KBM-7 (cell line): ENCODE measurements at regions not wholly inside any gene's neighbourhood (a gene's known extent, or its start where the extent isn't known, plus 50 kb on each side); places are given as distances from the start of the nearest gene placed in this dataset.
"Not testable (repeated sequence)": the region's sequence is repeated elsewhere in the genome, so short reads cannot be mapped to it uniquely, and the experiment has no call there.

Experiments
- DNase-seq: peaks from one replicate; pipeline ENCODE4 v3.0.0-alpha.2; 2015
- in situ Hi-C: fragments of 300-500 bp; cut with MboI; formaldehyde crosslinking; loops from 2 replicates; pipeline ENCODE4 v1.14.3; 2020; ENCODE audit warnings: low sequenced_read_pairs, low pct_unique_long_range_greater_than_20kb, mixed read lengths

DNA sequence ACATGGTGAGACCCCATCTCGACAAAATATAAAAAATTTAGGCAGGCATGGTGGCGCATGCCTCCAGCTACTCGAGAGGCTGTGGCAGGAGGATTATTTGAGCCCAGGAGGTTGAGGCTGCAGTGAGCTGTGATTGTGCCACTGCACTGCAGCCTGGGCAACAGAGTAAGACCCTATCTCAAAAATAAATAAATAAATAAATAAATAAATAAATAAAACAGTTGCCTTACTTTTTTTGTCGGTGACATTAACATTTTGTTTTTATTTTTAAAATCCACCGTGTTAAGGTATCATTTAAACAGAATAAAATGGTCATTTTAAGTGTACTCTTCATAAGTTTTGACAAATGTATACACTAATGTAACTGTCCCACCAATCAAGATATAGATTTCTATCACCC is 57.0 kb downstream of the RASL11A start:
- in situ Hi-C loops, result no loop called here
- DNase-seq, result no peak

DNA sequence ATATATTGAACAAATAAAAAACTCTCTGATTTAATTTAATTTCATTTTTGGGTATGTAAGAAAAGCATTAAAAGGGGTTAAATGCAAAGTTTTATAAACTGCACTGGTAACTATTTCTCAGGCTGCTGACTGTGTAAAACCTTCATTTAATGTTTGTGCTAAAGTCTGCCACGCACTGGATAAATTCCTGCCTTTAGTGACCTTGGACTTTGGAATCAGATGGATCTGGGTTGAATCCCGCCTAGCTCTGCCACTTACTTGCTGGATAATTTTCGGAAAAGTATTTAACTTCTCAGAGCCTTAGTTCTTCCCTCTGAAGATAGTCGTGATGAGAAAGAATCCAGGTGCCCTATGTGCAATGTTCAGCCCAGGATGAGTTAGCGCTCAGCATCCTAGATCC is 58.6 kb downstream of the RASL11A start:
- in situ Hi-C loops, result no loop called here
- DNase-seq, result no peak

DNA sequence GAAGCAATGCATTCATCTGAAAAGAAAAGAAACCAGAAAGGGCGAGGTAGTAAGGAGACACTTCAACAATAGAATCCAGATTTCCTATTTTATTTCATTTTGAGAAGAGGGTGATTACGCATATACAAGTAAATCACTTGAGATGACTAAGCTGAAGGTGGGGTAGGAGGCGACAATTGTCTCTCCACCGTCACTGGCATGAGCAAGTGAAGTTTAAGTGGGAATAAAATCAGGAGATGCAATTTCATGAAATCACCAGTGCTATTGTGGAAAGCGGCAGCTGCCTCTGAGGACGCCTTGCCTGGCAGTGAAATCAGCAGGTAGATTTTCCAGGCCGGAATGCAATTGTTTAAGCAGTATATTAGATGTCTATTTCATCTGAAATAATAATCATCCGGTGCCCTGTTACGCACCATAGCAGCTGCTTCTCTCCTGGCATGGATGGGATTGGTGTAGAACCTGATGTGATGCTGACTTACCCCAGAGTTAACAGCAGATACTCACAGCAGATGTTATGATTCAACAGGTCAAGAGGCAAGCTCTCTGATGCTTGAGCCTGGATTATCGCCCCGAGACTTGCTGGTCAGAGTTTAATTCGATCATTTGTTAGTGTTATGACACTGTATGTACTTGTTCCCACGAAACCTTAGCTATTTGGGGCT is 64.3 kb downstream of the RASL11A start:
- in situ Hi-C loops, result no loop called here
- DNase-seq, result no peak

DNA sequence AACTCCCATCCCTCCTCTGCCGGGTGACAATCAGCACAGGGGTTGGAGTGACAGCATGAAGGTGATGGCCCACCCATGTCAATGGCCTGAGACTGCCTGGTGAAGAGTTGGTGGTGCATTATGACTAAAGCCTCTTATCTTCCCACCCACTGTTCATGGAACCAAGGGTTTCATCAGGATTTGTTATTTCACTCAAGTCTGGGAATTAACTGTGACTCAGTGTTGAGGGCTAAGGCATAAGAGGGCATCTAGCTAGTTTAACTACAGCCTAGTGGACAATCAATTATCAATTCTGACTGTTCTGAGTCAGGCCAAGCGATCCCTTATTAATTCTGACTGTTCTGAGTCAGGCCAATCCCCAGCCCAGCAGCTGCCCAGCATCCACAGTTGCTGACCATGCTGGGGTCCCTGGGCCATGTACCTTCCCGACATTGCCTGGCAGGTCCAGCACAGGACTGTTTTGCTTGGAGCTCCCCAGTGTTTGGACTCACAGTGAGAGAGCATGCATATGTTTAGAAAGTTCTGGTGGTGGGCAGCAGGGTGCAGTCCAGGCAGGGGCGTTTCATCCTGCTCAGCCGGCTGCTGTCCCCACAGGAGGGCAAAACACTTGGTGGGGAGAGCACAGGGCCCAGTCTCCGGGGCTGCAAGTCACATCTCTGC is 65.5 kb downstream of the RASL11A start:
- in situ Hi-C loops, result no loop called here
- no peak for DNase-seq

DNA sequence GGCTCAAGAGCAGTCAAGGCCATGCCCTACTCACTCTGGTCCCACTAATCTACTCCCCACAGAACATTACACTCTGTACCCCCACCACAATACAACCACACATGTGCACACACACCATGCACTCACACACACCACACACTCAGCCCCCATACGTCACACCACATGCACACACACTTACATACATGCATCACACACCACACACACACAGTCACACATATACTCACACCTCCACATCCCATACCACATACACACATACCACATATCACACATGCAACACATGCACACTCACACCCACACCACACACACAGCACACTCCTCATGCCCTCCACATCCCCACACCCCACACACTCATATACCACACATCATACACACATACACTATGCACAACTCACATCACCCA is 67.6 kb downstream of the RASL11A start:
- no peak for DNase-seq
- in situ Hi-C loops, result no loop called here

DNA sequence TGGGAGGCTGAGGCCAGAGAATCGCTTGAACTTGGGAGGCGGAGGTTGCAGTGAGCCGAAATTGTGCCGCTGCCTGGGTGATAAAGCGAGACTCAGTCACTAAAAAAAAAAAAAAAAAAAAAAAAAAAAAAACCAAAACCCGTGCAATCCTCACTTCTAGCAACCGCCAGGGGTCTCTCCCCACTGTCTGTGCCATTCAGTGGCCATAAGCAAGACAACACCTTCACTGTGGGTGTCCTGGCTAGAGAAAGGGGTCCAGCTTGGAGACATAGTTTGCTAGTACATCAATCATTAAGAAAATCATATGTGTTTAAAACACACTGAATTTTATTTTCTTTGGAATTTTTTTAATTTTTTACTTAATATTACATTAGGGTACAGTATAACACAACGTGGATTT is 68.2 kb downstream of the RASL11A start:
- no peak for DNase-seq

DNA sequence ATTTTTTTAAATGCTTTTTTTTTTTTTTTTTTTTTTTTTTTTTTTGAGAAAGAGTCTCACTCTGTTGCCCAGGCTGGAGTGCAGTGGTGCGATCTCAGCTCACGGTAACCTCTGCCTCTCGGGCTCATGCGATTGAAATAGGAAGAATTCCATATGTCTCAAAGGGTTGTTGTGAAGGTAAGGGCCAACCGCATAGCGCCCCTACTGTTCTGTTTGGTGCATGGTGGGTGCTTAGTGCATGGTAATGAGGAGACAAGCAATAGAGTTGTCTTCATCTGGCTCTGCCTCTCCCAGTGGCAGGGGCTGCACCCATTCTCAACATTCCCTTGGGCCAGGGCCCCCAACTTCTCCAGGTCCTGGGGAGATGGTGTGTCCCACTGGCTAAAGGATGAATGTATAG is 68.7 kb downstream of the RASL11A start:
- in situ Hi-C loops, result no loop called here
- peak; percentile 85 for DNase-seq

More for the DNA sequence above, 68.2 kb downstream of the RASL11A start:
- in situ Hi-C loops, result no loop called here

DNA sequence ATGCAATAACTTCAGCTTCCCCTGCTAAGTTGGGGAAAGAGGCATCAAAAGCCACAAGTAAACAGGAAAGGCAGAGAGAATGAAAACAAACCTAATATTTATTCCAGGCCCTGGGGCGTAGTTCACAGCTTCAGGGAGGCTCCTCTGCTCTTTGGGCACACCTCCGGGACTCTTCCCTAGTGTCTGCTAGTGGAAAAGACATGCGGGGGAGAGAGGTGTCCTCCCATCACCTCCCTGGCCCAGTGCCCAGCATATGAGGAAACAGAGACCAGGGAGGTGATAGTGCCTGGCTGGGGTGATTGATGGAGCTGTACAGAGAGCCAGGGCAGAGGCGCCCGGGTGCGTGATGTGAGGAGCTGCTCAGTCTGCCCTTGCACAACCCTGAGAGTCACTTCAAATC is 71.0 kb downstream of the RASL11A start:
- peak; percentile 43 for DNase-seq
- in situ Hi-C loops, result loop anchor here (10.0 kb wide), 1 partner anchor 367 kb away; no protein-coding TSS in a partner anchor

DNA sequence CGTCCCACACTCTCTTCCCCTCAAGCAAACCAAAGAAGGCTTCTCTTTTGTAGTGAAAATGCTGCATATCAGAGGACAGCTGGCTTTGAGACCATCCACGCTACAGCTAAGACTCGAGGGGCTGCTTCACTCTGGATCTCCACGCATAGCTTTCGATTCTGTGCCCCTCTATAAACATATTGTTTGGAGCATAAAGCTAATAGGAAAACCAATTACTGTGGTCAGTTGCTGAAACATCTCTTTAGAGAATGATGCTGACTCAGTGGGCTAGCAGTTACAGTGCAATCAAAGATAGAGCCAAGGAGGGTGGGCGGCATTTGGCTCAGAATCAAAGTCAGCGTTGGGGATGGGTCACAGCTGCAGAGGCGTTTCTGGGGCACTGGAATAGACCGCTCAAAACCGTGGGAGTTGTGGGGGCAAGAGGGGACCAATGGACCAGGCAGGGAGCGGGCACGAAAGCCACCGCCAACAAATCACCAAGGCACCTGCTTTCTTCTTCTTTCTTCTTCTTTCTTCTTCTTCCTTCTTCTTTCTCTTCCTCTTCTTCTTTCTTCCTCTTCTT is 76.7 kb downstream of the RASL11A start:
- DNase-seq, result no peak
- in situ Hi-C loops, result loop anchor here (10.0 kb wide), 1 partner anchor 372 kb away; no protein-coding TSS in a partner anchor

DNA sequence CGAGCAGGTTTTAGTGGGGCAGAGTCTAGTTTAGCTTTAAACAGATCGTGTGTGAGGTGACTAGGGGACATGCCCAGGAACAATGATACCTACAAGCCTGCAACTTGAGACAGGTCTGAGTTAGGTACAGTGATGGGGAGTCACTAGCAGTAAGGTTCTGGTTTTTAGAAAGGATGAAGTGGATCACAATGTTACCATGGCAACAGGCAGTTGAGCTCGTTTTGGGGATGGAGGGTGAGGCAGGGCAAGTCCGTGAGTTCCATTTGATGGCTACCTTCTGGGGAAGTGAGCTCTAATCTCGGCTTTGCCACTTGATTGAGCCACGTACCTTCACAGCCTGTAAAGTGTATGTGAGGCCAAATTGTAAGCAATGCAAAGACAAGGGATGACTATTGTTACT is 76.0 kb upstream of the GTF3A start:
- no peak for DNase-seq
- in situ Hi-C loops, result loop anchor here (10.0 kb wide), 1 partner anchor 374 kb away; no protein-coding TSS in a partner anchor

DNA sequence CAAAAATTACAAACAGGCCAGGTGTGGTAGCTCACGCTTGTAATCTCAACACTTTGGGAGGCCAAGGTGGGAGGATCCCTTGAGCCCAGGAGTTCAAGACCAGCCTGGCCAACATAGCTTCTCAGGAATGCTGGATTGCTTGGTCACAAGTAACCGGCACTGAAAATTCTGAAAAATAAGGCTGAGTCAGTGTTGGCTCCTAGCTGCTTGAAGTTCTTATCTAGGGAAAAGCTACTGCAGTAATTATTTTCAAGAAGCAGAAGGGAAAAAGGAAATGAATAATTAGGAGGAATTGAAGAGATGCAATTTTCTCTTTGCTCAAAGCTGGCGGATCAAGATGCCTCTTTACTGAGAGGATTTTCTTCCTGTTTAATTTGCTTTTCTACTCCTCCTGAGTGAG is 75.0 kb upstream of the GTF3A start:
- in situ Hi-C loops, result loop anchor here (10.0 kb wide), 1 partner anchor 375 kb away; no protein-coding TSS in a partner anchor
- peak; percentile 42 for DNase-seq

DNA sequence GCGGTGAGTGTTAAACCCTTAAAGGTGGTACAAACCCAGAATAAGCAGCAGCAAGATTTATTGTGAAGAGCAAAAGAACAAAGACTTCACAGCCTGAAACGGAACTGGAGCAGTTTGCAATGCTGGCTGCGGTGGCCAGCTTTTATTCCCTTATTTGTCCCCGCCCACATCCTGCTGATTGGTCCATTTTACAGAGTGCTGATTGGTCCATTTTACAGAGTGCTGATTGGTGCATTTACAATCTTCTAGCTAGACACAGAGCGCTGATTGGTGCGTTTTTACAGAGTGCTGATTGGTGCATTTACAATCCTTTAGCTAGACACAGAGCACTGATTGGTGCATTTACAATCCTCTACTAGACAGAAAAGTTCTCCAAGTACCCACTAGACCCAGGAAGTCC is 73.6 kb upstream of the GTF3A start:
- in situ Hi-C loops, DNase-seq: not testable (repeated sequence)

DNA sequence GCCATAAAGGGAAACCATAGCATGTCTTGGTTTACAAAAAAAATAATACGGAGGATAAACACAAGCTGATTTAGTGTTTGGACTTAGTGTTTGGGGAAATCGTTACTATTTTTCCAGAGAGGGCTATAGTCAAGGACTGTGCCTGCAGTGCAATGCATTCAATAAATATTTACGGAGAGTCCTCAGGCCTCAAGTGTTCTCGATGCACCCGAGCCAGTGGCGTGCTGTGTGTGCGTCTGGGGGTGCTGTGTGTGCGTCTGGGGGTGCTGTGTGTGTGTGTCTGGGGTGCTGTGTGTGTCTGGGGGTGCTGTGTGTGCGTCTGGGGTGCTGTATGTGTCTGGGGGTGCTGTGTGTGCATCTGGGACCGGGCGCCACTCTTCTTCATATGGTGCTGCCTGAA is 71.7 kb upstream of the GTF3A start:
- in situ Hi-C loops, result no loop called here
- no peak for DNase-seq

DNA sequence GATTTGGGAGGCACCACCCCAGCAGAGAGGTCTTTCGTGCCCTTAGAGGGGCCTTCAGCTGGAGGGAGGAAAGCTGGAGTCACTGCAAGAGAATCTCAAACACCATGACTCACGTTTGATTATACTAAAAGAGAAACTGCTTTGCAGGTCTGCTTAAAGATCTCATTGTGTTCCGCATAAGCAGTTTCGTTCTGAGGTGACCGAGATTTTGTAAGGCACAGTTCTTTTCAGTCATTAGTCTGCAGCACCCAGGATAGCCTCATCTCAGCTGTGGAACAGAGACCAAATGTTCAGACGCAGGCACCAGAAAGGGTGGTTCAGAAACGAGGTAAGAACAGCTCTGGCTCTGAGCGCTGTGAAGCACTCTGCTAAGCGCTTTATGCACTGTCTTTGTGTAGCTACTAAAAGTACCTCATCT is 71.2 kb upstream of the GTF3A start:
- no peak for DNase-seq
- in situ Hi-C loops, result no loop called here

DNA sequence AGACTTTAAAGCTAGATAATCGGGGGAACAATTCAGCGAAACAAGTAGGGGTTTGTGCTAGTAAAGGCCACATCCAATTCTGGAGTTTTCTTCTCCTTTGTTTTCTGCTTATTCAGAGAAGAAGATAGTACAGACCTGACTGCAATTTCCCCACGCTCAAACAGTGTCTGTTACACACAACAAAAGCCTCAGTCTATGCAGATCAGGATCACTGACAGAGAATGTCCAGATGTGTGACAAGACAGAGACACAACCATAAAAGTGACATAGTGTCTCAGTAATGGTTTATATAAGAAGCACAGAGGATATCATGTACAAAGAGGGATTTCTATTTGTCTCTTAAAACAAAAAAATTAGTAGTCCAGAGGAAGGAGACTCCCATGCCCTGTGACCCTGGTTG is 70.7 kb upstream of the GTF3A start:
- no peak for DNase-seq

DNA sequence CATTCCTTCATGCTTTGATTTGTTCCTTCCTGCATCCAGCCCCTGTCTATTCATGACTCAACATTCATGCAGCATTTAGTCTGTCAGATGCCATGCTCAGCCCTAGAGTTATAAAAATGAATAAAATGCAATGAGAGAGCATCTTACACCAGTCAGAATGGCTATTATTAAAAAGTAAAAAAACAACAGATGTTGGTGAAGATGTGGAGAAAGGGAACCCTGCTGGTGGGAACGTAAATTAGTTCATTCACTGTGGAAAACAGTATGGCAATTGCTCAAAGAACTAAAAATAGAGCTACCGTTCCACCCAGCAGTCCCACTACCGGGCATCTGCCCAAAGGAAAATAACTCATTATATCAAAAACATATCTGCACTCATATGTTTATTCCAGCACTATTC is 70.0 kb upstream of the GTF3A start:
- in situ Hi-C loops, result no loop called here
- no peak for DNase-seq

More for the DNA sequence above, 70.7 kb upstream of the GTF3A start:
- in situ Hi-C loops, result no loop called here

DNA sequence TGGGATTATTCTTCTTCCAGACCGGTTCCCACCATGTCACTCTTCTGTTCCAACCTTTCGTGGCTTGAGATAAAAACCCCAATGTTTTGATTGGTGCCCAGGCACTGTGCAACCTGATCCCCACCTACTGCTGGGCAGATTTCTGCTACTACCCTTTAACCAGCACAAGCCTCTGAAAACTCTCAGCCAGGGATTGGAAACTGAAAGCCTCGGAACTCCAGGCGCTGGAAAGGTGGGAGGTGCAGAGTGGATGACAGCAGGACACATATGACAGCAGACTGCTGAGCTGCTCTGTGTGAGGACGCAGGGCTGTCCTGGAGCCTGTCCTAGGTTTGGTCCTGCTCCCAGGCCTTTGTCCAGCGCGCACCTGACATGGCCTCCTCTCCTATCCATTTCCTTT is 68.5 kb upstream of the GTF3A start:
- in situ Hi-C loops, result no loop called here
- no peak for DNase-seq

DNA sequence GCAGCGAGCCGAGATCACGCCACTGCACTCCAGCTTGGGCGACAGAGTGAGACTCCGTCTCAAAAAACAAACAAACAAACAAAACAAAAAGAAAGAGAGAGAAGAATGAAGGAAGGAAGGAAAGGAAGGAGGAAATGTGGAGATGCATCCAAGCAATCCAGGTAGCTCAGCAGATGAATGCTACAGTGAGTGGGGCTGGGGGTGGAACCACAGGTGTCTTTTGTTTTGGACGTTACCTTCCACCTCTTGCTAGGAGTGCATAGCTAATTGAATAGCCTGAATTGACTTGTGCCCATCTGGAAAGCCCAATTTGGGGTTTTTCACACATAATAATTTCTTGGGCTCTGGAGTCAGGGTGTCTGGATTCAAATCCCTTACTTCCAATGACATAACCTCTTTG is 66.0 kb upstream of the GTF3A start:
- no peak for DNase-seq
- in situ Hi-C loops, result no loop called here

DNA sequence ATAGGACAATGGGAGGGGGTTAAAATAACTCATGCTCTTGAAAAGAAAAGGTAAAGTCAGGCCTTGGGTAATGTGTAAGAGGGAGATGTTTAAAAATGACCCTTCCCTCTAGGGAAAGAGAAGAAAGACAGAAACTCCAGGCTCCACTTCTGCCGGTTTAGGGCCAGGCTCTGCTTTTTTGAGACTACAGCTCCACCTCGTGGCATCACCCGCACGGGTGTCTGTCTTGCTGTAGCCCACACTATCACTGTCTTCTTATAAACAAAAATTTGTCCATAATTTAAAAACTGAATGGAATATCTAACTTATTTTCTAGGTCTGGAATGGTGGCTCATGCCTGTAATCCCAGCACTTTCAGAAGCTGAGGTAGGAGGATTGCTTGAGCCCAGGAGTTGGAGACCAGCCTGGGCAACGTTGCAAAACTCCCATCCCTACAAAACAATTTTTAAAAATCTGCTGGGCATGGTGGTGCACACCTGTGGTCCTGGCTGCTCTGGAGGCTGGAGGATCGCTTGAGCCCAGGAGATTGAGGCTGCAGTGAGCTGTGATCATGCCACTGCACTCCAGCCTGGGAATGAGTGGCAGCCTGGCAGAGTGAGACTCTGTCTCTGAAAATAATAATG is 65.1 kb upstream of the GTF3A start:
- peak; percentile 80 for DNase-seq
- in situ Hi-C loops, result no loop called here

DNA sequence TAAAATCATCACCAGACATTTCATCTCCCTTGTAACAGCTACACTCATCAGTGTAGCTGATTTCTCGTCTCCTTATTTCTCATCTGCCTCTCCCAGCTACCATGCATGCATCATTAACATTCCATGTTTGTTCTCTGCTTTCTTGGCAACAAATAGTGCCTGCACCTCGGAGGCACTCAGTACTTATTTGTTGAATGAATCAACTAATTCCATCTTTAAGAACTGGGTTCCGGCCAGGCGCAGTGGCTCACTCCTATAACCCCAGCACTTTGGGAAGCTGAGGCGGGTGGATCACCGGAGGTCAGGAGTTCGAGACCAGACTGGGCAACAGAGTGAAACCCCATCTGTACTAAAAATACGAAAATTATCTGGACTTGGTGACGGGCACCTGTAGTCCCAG is 63.9 kb upstream of the GTF3A start:
- in situ Hi-C loops, result no loop called here

More for the DNA sequence above, 63.9 kb upstream of the GTF3A start:
- DNase-seq, result no peak
